Upper lobe of left lung (tissue), 6 donors: ENCODE measurements at regions not wholly inside any gene's neighbourhood (a gene's known extent, or its start where the extent isn't known, plus 50 kb on each side); places are given as distances from the start of the nearest gene placed in this dataset.

ENCODE experiments used
- ATAC-seq, 2 donors: fragments of 200-7000 bp; cut with Tn5 transposase; one replicate each; pipeline ENCODE4 v1.9.1; 2022; ENCODE audit warnings: mild to moderate bottlenecking in 2 of 2, moderate library complexity in 2 of 2; ENCODE audit not compliant: low FRiP score in 2 of 2
- DNase-seq, 2 donors: peaks; one replicate each; pipeline ENCODE4 v3.0.0-alpha.2; 2019 to 2020
- H3K27ac ChIP-seq, 4 donors: fragments of 200-600 bp; sonication (generic); one replicate each; pipeline ENCODE4 v1.5.1; 2016 to 2019
- H3K27me3 ChIP-seq, 4 donors: fragments of 200-600 bp; sonication (generic); one replicate each; pipeline ENCODE4 v1.5.1; 2017 to 2019
- H3K36me3 ChIP-seq, 4 donors: fragments of 200-600 bp; sonication (generic); one replicate each; pipeline ENCODE4 v1.5.1; 2016 to 2019
- H3K4me1 ChIP-seq, 4 donors: fragments of 200-600 bp; sonication (generic); one replicate each; pipeline ENCODE4 v1.5.1; 2018 to 2019
- H3K4me3 ChIP-seq, 4 donors: fragments of 200-600 bp; sonication (generic); one replicate each; pipeline ENCODE4 v1.5.1; 2017 to 2019; ENCODE audit warnings: mild to moderate bottlenecking in 2 of 4, moderate library complexity in 1 of 4
- H3K9me3 ChIP-seq, 4 donors: fragments of 200-600 bp; sonication (generic); one replicate each; pipeline ENCODE4 v1.5.1; 2018 to 2019
- CTCF ChIP-seq, 6 experiments: fragments of 450-650 bp in 4 of 6; fragments of 200-600 bp in 2 of 6; sonication (generic) in 2 of 6; IDR thresholded peaks; one replicate each; pipeline ENCODE4 v1.5.1; 2016 to 2019; ENCODE audit warnings: antibody characterized with exemption in 6 of 6
- EP300 ChIP-seq, 4 donors: sonication (generic); formaldehyde crosslinking; IDR thresholded peaks; one replicate each; pipeline ENCODE4 v1.5.1; 2017; ENCODE audit warnings: antibody characterized with exemption in 4 of 4, control low read depth in 2 of 4
- POLR2A ChIP-seq, 4 donors: fragments of 450-650 bp; IDR thresholded peaks; one replicate each; pipeline ENCODE4 v1.5.1; 2016 to 2017; ENCODE audit warnings: antibody characterized with exemption in 4 of 4, mild to moderate bottlenecking in 2 of 4
- POLR2AphosphoS5 ChIP-seq, 2 donors: sonication (generic); formaldehyde crosslinking; IDR thresholded peaks; one replicate each; pipeline ENCODE4 v1.5.1; 2017; ENCODE audit warnings: antibody characterized with exemption in 2 of 2
- WGBS, 2 donors: methylation state at CpG; one replicate each; pipeline ENCODE4 v1.1.5; 2017 to 2018; 5-methylcytosine and 5-hydroxymethylcytosine counted together
- donor health status: DM: no; HTN: no; CAD: no; lungs with moderate emphysema.
- donor health status: DM: no; HTN: yes; CAD: no; lungs with severe emphysema.

GRCh38 chr1:219329578-219329977 is 155.9 kb downstream of the LYPLAL1 start:
- no peak for ATAC-seq
- no peak overlapping the region for H3K27ac ChIP-seq
- H3K4me1 ChIP-seq = no peaks in the 10 kb centered on the region
- WGBS, 2 donors = 73 to 74% methylated on average over 4 of the region's 4 CpGs
- H3K27me3 ChIP-seq = no peaks in the 10 kb centered on the region
- no peaks in the 10 kb centered on the region for H3K36me3 ChIP-seq
- H3K9me3 ChIP-seq = no peaks in the 10 kb centered on the region
- TF ChIP-seq CTCF (IDR thresholded peaks at IDR 0.05) (no peak), EP300 (IDR thresholded peaks at IDR 0.05) (no peak), POLR2A (IDR thresholded peaks at IDR 0.05) (no peak), POLR2AphosphoS5 (IDR thresholded peaks at IDR 0.05) (no peak)
- no peak for DNase-seq
- H3K4me3 ChIP-seq = no peak overlapping the region

GRCh38 chr1:219326843-219327242 is 153.2 kb downstream of the LYPLAL1 start:
- H3K36me3 ChIP-seq = no peaks in the 10 kb centered on the region
- ATAC-seq = no peak
- no peak overlapping the region for H3K4me3 ChIP-seq
- DNase-seq = peak in 1 of 2 donors; percentile 4
- 94 to 96% methylated on average over 9 of the region's 9 CpGs for WGBS, 2 donors
- no peak overlapping the region for H3K27ac ChIP-seq
- TF ChIP-seq EP300 (IDR thresholded peaks at IDR 0.05) (no peak), POLR2A (IDR thresholded peaks at IDR 0.05) (no peak), CTCF (IDR thresholded peaks at IDR 0.05) (no peak), POLR2AphosphoS5 (IDR thresholded peaks at IDR 0.05) (no peak)
- H3K4me1 ChIP-seq = peaks cover 0 to 4% (median 0%) of the 10 kb centered on the region in 4 donors
- H3K27me3 ChIP-seq = no peaks in the 10 kb centered on the region
- no peaks in the 10 kb centered on the region for H3K9me3 ChIP-seq

GRCh38 chr1:219325368-219325742 is 151.7 kb downstream of the LYPLAL1 start:
- no peak for ATAC-seq

GRCh38 chr1:219324629-219325367 is 151.1 kb downstream of the LYPLAL1 start:
- no peaks in the 10 kb centered on the region for H3K27me3 ChIP-seq
- no peak overlapping the region for H3K4me3 ChIP-seq
- ATAC-seq = peak in 1 of 2 donors; percentile 64
- H3K27ac ChIP-seq = no peak overlapping the region
- H3K4me1 ChIP-seq = peaks cover 0 to 6% (median 0%) of the 10 kb centered on the region in 4 donors
- DNase-seq = no peak
- H3K9me3 ChIP-seq = no peaks in the 10 kb centered on the region
- TF ChIP-seq CTCF (IDR thresholded peaks at IDR 0.05) = no peak
- TF ChIP-seq EP300 (IDR thresholded peaks at IDR 0.05) = no peak
- no peak for TF ChIP-seq POLR2A (IDR thresholded peaks at IDR 0.05)
- TF ChIP-seq POLR2AphosphoS5 (IDR thresholded peaks at IDR 0.05) = no peak
- no peaks in the 10 kb centered on the region for H3K36me3 ChIP-seq
- 78 to 88% methylated on average over 6 of the region's 6 CpGs for WGBS, 2 donors

More at GRCh38 chr1:219325368-219325742, 151.7 kb downstream of the LYPLAL1 start:
- Histone ChIP-seq H3K36me3 (no peaks in the 10 kb centered on the region), H3K4me1 (peaks cover 0 to 6% (median 0%) of the 10 kb centered on the region in 4 donors), H3K4me3 (no peak overlapping the region), H3K27ac (no peak overlapping the region), H3K27me3 (no peaks in the 10 kb centered on the region), H3K9me3 (no peaks in the 10 kb centered on the region)
- no peak for TF ChIP-seq POLR2AphosphoS5 (IDR thresholded peaks at IDR 0.05)
- no peak for TF ChIP-seq CTCF (IDR thresholded peaks at IDR 0.05)
- TF ChIP-seq EP300 (IDR thresholded peaks at IDR 0.05) = no peak
- no peak for TF ChIP-seq POLR2A (IDR thresholded peaks at IDR 0.05)
- no peak for DNase-seq
- 92 to 94% methylated on average over 1 of the region's 1 CpG for WGBS, 2 donors

DNA sequence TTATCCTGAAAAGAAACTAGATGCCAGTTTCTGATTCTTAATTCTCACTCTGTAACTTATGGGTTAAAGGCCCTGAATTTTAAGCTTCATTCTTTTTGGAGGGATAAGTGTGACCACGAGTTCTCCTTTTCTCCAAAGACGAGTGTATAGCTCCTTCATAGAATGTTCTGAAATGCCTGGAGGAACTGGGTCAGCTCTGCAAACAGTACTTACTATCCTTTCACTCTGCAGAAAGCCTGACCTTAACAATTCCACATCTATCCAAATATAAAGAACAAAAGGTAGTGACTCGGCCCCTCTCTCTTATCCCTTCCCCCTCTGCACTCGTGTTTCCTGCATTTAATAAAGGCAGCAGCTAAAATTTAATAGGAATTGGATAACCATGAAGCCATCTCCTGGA is 150.5 kb downstream of the LYPLAL1 start:
- 41 to 46% methylated on average over 4 of the region's 4 CpGs for WGBS, 2 donors
- H3K27ac ChIP-seq = no peak overlapping the region
- DNase-seq (no peak), ATAC-seq (no peak)
- TF ChIP-seq POLR2AphosphoS5 (IDR thresholded peaks at IDR 0.05) (no peak), CTCF (IDR thresholded peaks at IDR 0.05) (no peak), EP300 (IDR thresholded peaks at IDR 0.05) (no peak), POLR2A (IDR thresholded peaks at IDR 0.05) (no peak)
- no peaks in the 10 kb centered on the region for H3K9me3 ChIP-seq
- no peaks in the 10 kb centered on the region for H3K27me3 ChIP-seq
- peaks cover 0 to 6% (median 0%) of the 10 kb centered on the region in 4 donors for H3K4me1 ChIP-seq
- no peaks in the 10 kb centered on the region for H3K36me3 ChIP-seq
- no peak overlapping the region for H3K4me3 ChIP-seq
